Colonic mucosa (tissue), 4 donors: ENCODE measurements at regions not wholly inside any gene's neighbourhood (a gene's known extent, or its start where the extent isn't known, plus 50 kb on each side); places are given as distances from the start of the nearest gene placed in this dataset.

Source experiments
- DNase-seq: peaks from one replicate; pipeline ENCODE4 v3.0.0-alpha.2; 2020
- H3K27ac ChIP-seq: fragments of 200-600 bp; one replicate; pipeline ENCODE4 v1.8.0; 2021
- H3K27me3 ChIP-seq: fragments of 200-600 bp; one replicate; pipeline ENCODE4 v1.8.0; 2021
- H3K36me3 ChIP-seq: fragments of 200-600 bp; one replicate; pipeline ENCODE4 v1.8.0; 2021
- H3K4me1 ChIP-seq: fragments of 200-600 bp; one replicate; pipeline ENCODE4 v1.8.0; 2021; ENCODE audit warnings: mild to moderate bottlenecking
- H3K4me3 ChIP-seq: fragments of 200-600 bp; one replicate; pipeline ENCODE4 v1.8.0; 2021
- H3K9ac ChIP-seq, 2 donors: one replicate each; pipeline ENCODE4 v1.7.0; 2013; ENCODE audit warnings: control low read depth in 2 of 2, low read depth in 2 of 2, low read length in 2 of 2
- H3K9me3 ChIP-seq: fragments of 200-600 bp; one replicate; pipeline ENCODE4 v1.8.0; 2021
- intact Hi-C: fragments of 100-400 bp; cut with DNase I; formaldehyde crosslinking; loops from one replicate; pipeline ENCODE4 v1.14.1; 2022
- TF ChIP-seq, protein P1 (sequence below): fragments of 200-600 bp; IDR thresholded peaks from one replicate; pipeline ENCODE4 v1.8.0; 2022; ENCODE audit warnings: antibody characterized with exemption, mild to moderate bottlenecking
- donor health status: healthy.
- donor health status: DM: no; HTN: no; CAD: no.
- donor health status: DM: no; HTN: no; CAD: no.

DNA sequence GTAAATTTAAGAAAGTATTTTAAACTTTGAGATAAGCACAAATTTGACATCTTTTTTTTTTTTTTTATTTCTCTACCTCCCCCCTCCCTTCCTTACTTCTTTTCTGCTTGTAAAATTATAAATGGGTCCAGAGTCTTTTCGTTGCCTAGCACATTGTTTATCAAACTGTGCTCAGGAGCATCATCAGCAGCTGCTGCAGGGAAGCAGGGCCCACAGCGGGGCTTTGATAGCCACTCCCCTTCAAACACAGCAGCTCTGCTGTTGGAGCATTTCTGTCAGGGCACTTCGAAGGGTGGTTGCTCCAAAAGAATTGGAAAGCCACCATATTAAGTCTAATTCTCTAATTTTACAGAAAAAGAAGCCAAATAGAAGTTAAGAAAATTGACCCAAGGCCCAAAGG lies 588.3 kb downstream of the SPRY1 start:
- H3K27ac ChIP-seq, result no peak overlapping the region
- DNase-seq, result no peak
- intact Hi-C loops, result no loop called here

DNA sequence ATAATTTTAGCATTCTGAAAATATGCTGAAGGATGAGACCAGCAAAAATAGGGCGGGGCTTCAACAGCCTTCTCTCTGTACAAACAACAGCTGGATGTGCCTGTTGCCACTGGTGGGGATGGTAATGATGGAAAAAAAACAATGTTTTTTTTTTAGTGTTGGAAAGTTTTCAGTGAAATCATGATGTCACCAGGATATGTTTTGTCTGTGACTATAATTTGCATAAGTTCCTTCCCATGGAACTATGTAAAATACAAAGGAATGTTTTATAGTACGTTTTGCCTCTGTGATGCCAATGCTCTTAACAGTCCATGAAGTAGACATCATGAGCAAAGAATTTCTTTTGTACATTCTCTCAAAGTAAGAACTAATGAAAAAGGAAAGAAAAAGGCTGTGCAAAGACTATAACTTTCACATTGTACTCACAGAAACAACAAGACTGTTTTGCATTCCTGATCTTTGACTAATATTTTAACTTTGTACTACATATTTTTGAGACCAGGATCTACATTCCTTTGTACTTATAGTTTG lies 589.7 kb downstream of the SPRY1 start:
- intact Hi-C loops, result no loop called here
- Histone ChIP-seq H3K27ac (no peak overlapping the region), H3K36me3 (no peaks in the 10 kb centered on the region), H3K9ac (no peak overlapping the region), H3K4me3 (no peak overlapping the region), H3K27me3 (no peaks in the 10 kb centered on the region), H3K9me3 (no peaks in the 10 kb centered on the region), H3K4me1 (no peaks in the 10 kb centered on the region)
- TF ChIP-seq, protein P1, sequence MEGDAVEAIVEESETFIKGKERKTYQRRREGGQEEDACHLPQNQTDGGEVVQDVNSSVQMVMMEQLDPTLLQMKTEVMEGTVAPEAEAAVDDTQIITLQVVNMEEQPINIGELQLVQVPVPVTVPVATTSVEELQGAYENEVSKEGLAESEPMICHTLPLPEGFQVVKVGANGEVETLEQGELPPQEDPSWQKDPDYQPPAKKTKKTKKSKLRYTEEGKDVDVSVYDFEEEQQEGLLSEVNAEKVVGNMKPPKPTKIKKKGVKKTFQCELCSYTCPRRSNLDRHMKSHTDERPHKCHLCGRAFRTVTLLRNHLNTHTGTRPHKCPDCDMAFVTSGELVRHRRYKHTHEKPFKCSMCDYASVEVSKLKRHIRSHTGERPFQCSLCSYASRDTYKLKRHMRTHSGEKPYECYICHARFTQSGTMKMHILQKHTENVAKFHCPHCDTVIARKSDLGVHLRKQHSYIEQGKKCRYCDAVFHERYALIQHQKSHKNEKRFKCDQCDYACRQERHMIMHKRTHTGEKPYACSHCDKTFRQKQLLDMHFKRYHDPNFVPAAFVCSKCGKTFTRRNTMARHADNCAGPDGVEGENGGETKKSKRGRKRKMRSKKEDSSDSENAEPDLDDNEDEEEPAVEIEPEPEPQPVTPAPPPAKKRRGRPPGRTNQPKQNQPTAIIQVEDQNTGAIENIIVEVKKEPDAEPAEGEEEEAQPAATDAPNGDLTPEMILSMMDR, result no peak
- DNase-seq, result peak; percentile 25

More for the DNA sequence above, 588.3 kb downstream of the SPRY1 start:
- no peaks in the 10 kb centered on the region for H3K4me1 ChIP-seq
- H3K4me3 ChIP-seq, result no peak overlapping the region
- no peaks in the 10 kb centered on the region for H3K27me3 ChIP-seq
- H3K9me3 ChIP-seq, result no peaks in the 10 kb centered on the region
- H3K9ac ChIP-seq, result no peak overlapping the region
- no peaks in the 10 kb centered on the region for H3K36me3 ChIP-seq
- TF ChIP-seq, protein P1, result no peak

DNA sequence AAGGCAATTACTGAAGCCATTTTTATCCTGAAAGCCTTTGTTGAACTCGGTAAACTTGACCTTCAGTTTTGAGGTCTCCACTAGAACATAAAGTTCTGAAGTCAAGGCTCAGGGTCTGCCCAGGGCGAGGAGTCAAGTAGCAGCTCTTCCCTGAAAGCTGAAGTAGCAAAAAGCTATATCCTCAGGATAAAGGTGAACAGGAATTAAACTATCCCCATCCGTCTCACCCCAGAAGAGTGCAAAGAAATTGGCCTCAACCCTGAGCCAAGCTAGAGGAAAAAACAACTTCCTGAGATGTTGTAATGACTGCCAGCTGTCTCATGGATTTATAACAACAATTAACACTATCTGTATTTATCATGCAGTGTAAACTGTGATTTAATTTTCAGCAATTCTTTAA lies 590.8 kb downstream of the SPRY1 start:
- H3K27ac ChIP-seq, result no peak overlapping the region
- no peaks in the 10 kb centered on the region for H3K36me3 ChIP-seq
- H3K4me1 ChIP-seq, result no peaks in the 10 kb centered on the region
- TF ChIP-seq, protein P1, result no peak
- H3K4me3 ChIP-seq, result no peak overlapping the region
- intact Hi-C loops, result no loop called here
- H3K9ac ChIP-seq, result no peak overlapping the region
- DNase-seq, result no peak
- no peaks in the 10 kb centered on the region for H3K27me3 ChIP-seq
- H3K9me3 ChIP-seq, result no peaks in the 10 kb centered on the region

DNA sequence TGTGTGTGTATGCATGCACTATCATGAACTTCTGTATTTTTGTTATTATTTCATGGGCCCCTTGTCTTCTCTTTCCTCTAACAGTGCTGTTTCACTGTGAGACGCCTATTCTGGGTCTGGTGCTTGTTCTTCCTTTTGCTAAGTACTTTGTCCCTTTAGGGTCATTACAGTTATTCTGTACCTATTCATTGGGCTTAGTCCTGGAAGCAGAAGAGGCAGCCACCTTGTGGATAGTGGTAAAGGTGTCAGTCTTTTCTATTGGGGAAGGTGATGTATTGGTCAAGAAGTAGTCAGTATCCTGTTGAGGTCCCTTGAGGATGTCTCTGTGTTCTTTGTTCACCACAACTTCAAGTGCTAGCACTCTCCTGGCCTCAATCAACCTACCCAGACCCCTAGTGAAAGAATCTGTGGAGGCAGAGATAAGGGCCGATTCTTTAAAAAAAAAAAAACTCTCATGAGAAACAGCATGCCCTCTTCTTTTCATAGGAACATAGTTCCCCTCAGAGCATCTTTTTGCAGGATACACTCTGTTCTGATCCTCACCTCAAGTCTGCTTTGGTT lies 593.8 kb downstream of the SPRY1 start:
- TF ChIP-seq, protein P1, result no peak
- no peak overlapping the region for H3K9ac ChIP-seq
- no peak overlapping the region for H3K27ac ChIP-seq
- H3K27me3 ChIP-seq, result no peaks in the 10 kb centered on the region
- H3K4me1 ChIP-seq, result no peaks in the 10 kb centered on the region
- no peaks in the 10 kb centered on the region for H3K9me3 ChIP-seq
- H3K36me3 ChIP-seq, result no peaks in the 10 kb centered on the region
- intact Hi-C loops, result no loop called here
- H3K4me3 ChIP-seq, result no peak overlapping the region
- DNase-seq, result no peak

DNA sequence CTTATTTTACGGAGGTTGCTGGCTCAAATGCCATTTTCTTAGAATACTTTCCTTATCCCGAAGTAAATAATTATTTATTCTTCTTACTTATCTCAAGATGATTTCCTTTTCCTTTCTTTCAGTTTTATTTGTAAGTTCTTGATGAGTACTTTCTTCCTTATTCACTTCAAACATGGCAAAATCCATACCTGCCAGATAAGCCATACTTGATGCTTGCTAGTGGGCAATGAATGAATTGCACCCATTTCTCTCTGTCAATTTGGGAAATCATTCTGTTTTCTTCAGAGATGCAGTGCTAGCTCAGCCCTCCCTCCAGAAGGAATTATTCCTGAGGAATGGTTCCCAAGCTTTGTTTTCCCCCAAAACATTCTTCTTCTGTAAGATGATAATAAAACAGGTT lies 598.3 kb downstream of the SPRY1 start:
- no peak for DNase-seq
- TF ChIP-seq, protein P1, result no peak
- intact Hi-C loops, result no loop called here
- Histone ChIP-seq H3K27ac (no peak overlapping the region), H3K36me3 (no peaks in the 10 kb centered on the region), H3K4me3 (no peak overlapping the region), H3K4me1 (no peaks in the 10 kb centered on the region), H3K9me3 (no peaks in the 10 kb centered on the region), H3K9ac (no peak overlapping the region), H3K27me3 (no peaks in the 10 kb centered on the region)
